GM12864 (cell line): ENCODE measurements at regions not wholly inside any gene's neighbourhood (a gene's known extent, or its start where the extent isn't known, plus 50 kb on each side); places are given as distances from the start of the nearest gene placed in this dataset.
"Not testable (repeated sequence)": the region's sequence is repeated elsewhere in the genome, so short reads cannot be mapped to it uniquely, and the experiment has no call there.

Source experiments
- DNase-seq: peaks from one replicate; pipeline ENCODE4 v3.0.0-alpha.2; 2011; ENCODE audit warnings: low read depth
- H3K4me3 ChIP-seq: 2 replicates; pipeline ENCODE4 v1.5.1; 2011; ENCODE audit warnings: mild to moderate bottlenecking, low read depth, low read length, control low read depth
- TF ChIP-seq, protein P1 (sequence below): IDR thresholded peaks from 2 replicates; pipeline ENCODE4 v1.5.1; 2011; ENCODE audit warnings: low read depth, mild to moderate bottlenecking, moderate library complexity, low read length, control low read depth, inconsistent platforms; ENCODE audit errors: missing control alignments

- no peak for DNase-seq
- TF ChIP-seq, protein P1, sequence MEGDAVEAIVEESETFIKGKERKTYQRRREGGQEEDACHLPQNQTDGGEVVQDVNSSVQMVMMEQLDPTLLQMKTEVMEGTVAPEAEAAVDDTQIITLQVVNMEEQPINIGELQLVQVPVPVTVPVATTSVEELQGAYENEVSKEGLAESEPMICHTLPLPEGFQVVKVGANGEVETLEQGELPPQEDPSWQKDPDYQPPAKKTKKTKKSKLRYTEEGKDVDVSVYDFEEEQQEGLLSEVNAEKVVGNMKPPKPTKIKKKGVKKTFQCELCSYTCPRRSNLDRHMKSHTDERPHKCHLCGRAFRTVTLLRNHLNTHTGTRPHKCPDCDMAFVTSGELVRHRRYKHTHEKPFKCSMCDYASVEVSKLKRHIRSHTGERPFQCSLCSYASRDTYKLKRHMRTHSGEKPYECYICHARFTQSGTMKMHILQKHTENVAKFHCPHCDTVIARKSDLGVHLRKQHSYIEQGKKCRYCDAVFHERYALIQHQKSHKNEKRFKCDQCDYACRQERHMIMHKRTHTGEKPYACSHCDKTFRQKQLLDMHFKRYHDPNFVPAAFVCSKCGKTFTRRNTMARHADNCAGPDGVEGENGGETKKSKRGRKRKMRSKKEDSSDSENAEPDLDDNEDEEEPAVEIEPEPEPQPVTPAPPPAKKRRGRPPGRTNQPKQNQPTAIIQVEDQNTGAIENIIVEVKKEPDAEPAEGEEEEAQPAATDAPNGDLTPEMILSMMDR = no peak
- H3K4me3 ChIP-seq = no peak overlapping the region
Measured at GRCh38 chr2:67612576-67613042, 215.5 kb downstream of the ETAA1 start.

GRCh38 chr2:67613227-67613626 lies 216.1 kb downstream of the ETAA1 start:
- TF ChIP-seq, protein P1 = no peak
- no peak overlapping the region for H3K4me3 ChIP-seq
- DNase-seq = no peak

- no peak overlapping the region for H3K4me3 ChIP-seq
- no peak for DNase-seq
- TF ChIP-seq, protein P1 = no peak
Measured at GRCh38 chr2:67614454-67614853, 217.3 kb downstream of the ETAA1 start.

GRCh38 chr2:67616749-67617148 lies 219.6 kb downstream of the ETAA1 start:
- TF ChIP-seq, protein P1 = no peak
- peak; percentile 16 for DNase-seq
- no peak overlapping the region for H3K4me3 ChIP-seq

GRCh38 chr2:67619204-67619603 lies 222.1 kb downstream of the ETAA1 start:
- TF ChIP-seq, protein P1 = no peak
- no peak for DNase-seq
- no peak overlapping the region for H3K4me3 ChIP-seq

- DNase-seq, H3K4me3 ChIP-seq: not testable (repeated sequence)
Measured at GRCh38 chr2:67623741-67624140, 226.6 kb downstream of the ETAA1 start.

GRCh38 chr2:67625178-67625577 lies 228.0 kb downstream of the ETAA1 start:
- no peak for DNase-seq
- TF ChIP-seq, protein P1 = no peak
- H3K4me3 ChIP-seq = no peak overlapping the region
